GM10248 (cell line): ENCODE measurements at regions not wholly inside any gene's neighbourhood (a gene's known extent, or its start where the extent isn't known, plus 50 kb on each side); places are given as distances from the start of the nearest gene placed in this dataset.

Experiments
- CTCF ChIA-PET: fragments of 300-600 bp; sonication (Branson Sonifier 250); formaldehyde crosslinking; extraction: SDS; loops from one replicate; lab custom pipeline; 2021; ENCODE audit warnings: antibody characterized with exemption; lab: Yijun Ruan, JAX
- POLR2A ChIA-PET: fragments of 350-650 bp; sonication (Branson Sonifier 250); formaldehyde crosslinking; extraction: SDS; loops from one replicate; lab custom pipeline; 2020; ENCODE audit warnings: antibody characterized with exemption; lab: Yijun Ruan, JAX
- DNase-seq: peaks from one replicate; pipeline ENCODE4 v3.0.0; 2012; ENCODE audit errors: extremely low spot score
- CTCF ChIP-seq: IDR thresholded peaks from 2 replicates; pipeline ENCODE4 v1.5.1; 2012; ENCODE audit warnings: mild to moderate bottlenecking, low read depth; ENCODE audit errors: extremely low read depth, missing control alignments, control extremely low read depth

GRCh38 chr12:77202457-77203060 is 137.2 kb upstream of the E2F7 start:
- ChIA-PET POLR2A (no interaction called here), CTCF (no interaction called here)
- no peak for TF ChIP-seq CTCF
- DNase-seq, result no peak

GRCh38 chr12:77189901-77190416 is 124.6 kb upstream of the E2F7 start:
- DNase-seq, result no peak
- TF ChIP-seq CTCF, result no peak
- ChIA-PET POLR2A (no interaction called here), CTCF (no interaction called here)

GRCh38 chr12:77189458-77189857 is 124.1 kb upstream of the E2F7 start:
- ChIA-PET POLR2A (no interaction called here), CTCF (no interaction called here)
- DNase-seq, result no peak
- no peak for TF ChIP-seq CTCF

GRCh38 chr12:77179515-77179914 is 114.1 kb upstream of the E2F7 start:
- no peak for TF ChIP-seq CTCF
- no peak for DNase-seq
- ChIA-PET CTCF (no interaction called here), POLR2A (no interaction called here)

GRCh38 chr12:77167801-77168200 is 102.4 kb upstream of the E2F7 start:
- DNase-seq, result no peak
- POLR2A ChIA-PET, result no interaction called here
- no peak for TF ChIP-seq CTCF
- CTCF ChIA-PET, result no interaction called here

GRCh38 chr12:77166696-77167095 is 101.3 kb upstream of the E2F7 start:
- TF ChIP-seq CTCF, result no peak
- DNase-seq, result no peak
- POLR2A ChIA-PET, result no interaction called here
- CTCF ChIA-PET, result no interaction called here
